Nephron (organoid): ENCODE measurements at regions not wholly inside any gene's neighbourhood (a gene's known extent, or its start where the extent isn't known, plus 50 kb on each side); places are given as distances from the start of the nearest gene placed in this dataset.

Experiments
- H3K27ac Mint-ChIP-seq, 3 experiments: 2 replicates each; pipeline ENCODE4 v1.8.0; 2020; ENCODE audit warnings: mixed read lengths in 3 of 3, mild to moderate bottlenecking in 2 of 3, moderate library complexity in 1 of 3
- H3K27me3 Mint-ChIP-seq: 2 replicates; pipeline ENCODE4 v1.8.0; 2021; ENCODE audit warnings: low read depth, mild to moderate bottlenecking, moderate library complexity, mixed read lengths
- H3K36me3 Mint-ChIP-seq: 2 replicates; pipeline ENCODE4 v1.8.0; 2020; ENCODE audit warnings: low read depth, mixed read lengths
- H3K4me1 Mint-ChIP-seq: 2 replicates; pipeline ENCODE4 v1.8.0; 2020; ENCODE audit warnings: mixed read lengths
- H3K4me3 Mint-ChIP-seq, 3 experiments: 2 replicates each; pipeline ENCODE4 v1.8.0; 2020; ENCODE audit warnings: mild to moderate bottlenecking in 3 of 3, mixed read lengths in 3 of 3, moderate library complexity in 2 of 3
- H3K9me3 Mint-ChIP-seq: 2 replicates; pipeline ENCODE4 v1.8.0; 2020; ENCODE audit warnings: mixed read lengths
- CTCF ChIP-seq, 3 experiments: fragments of 200-600 bp; sonication (generic); IDR thresholded peaks; one replicate each; pipeline ENCODE4 v1.5.0; 2021; ENCODE audit warnings: antibody characterized with exemption in 3 of 3; ENCODE audit not compliant: unreplicated experiment in 3 of 3

GRCh38 chr2:21860907-21861306 lies 737.1 kb downstream of the TDRD15 start:
- Mint-ChIP-seq H3K27me3 (no peaks in the 10 kb centered on the region), H3K9me3 (peaks cover 3% of the 10 kb centered on the region), H3K36me3 (no peaks in the 10 kb centered on the region), H3K4me1 (no peaks in the 10 kb centered on the region), H3K27ac (no peak overlapping the region), H3K4me3 (no peak overlapping the region)
- TF ChIP-seq CTCF (IDR thresholded peaks at IDR 0.05; ENCODE audit: unreplicated experiment in 3 of 3) = no peak

GRCh38 chr2:21866316-21866715 lies 742.5 kb downstream of the TDRD15 start:
- Mint-ChIP-seq H3K4me3 (no peak overlapping the region), H3K4me1 (no peaks in the 10 kb centered on the region), H3K27me3 (no peaks in the 10 kb centered on the region), H3K27ac (no peak overlapping the region), H3K9me3 (peaks cover 2% of the 10 kb centered on the region), H3K36me3 (no peaks in the 10 kb centered on the region)
- TF ChIP-seq CTCF (IDR thresholded peaks at IDR 0.05; ENCODE audit: unreplicated experiment in 3 of 3) = no peak

GRCh38 chr2:21887881-21888280 lies 764.1 kb downstream of the TDRD15 start:
- Mint-ChIP-seq H3K4me1 (peaks cover 8% of the 10 kb centered on the region), H3K9me3 (peaks cover 2% of the 10 kb centered on the region), H3K27me3 (no peaks in the 10 kb centered on the region), H3K36me3 (no peaks in the 10 kb centered on the region), H3K27ac (no peak overlapping the region), H3K4me3 (no peak overlapping the region)
- TF ChIP-seq CTCF (IDR thresholded peaks at IDR 0.05; ENCODE audit: unreplicated experiment in 3 of 3) = no peak

- peaks cover under 1% of the 10 kb centered on the region for H3K9me3 Mint-ChIP-seq
- TF ChIP-seq CTCF (IDR thresholded peaks at IDR 0.05; ENCODE audit: unreplicated experiment in 3 of 3) = no peak
These were observed 766.3 kb downstream of the TDRD15 start for GRCh38 chr2:21890041-21890440.

GRCh38 chr2:21890716-21891115 lies 766.9 kb downstream of the TDRD15 start:
- no peak overlapping the region for H3K27ac Mint-ChIP-seq
- peaks cover 8% of the 10 kb centered on the region for H3K4me1 Mint-ChIP-seq
- no peaks in the 10 kb centered on the region for H3K36me3 Mint-ChIP-seq
- TF ChIP-seq CTCF (IDR thresholded peaks at IDR 0.05; ENCODE audit: unreplicated experiment in 3 of 3) = no peak
- H3K27me3 Mint-ChIP-seq = no peaks in the 10 kb centered on the region
- H3K9me3 Mint-ChIP-seq = no peaks in the 10 kb centered on the region
- no peak overlapping the region for H3K4me3 Mint-ChIP-seq

More at GRCh38 chr2:21890041-21890440, 766.3 kb downstream of the TDRD15 start:
- H3K27ac Mint-ChIP-seq = no peak overlapping the region
- H3K27me3 Mint-ChIP-seq = no peaks in the 10 kb centered on the region
- H3K4me1 Mint-ChIP-seq = peaks cover 8% of the 10 kb centered on the region
- no peak overlapping the region for H3K4me3 Mint-ChIP-seq
- no peaks in the 10 kb centered on the region for H3K36me3 Mint-ChIP-seq

- H3K4me3 Mint-ChIP-seq = no peak overlapping the region
- H3K27me3 Mint-ChIP-seq = no peaks in the 10 kb centered on the region
- H3K9me3 Mint-ChIP-seq = no peaks in the 10 kb centered on the region
- H3K36me3 Mint-ChIP-seq = no peaks in the 10 kb centered on the region
- H3K4me1 Mint-ChIP-seq = peaks cover 8% of the 10 kb centered on the region
- H3K27ac Mint-ChIP-seq = no peak overlapping the region
- no peak for TF ChIP-seq CTCF (IDR thresholded peaks at IDR 0.05; ENCODE audit: unreplicated experiment in 3 of 3)
These were observed 767.4 kb downstream of the TDRD15 start for GRCh38 chr2:21891191-21891590.
